Left ventricle myocardium inferior (tissue), 1 donor: ENCODE measurements at regions not wholly inside any gene's neighbourhood (a gene's known extent, or its start where the extent isn't known, plus 50 kb on each side); places are given as distances from the start of the nearest gene placed in this dataset.

Experiments used
- DNase-seq: peaks from one replicate; pipeline ENCODE4 v3.0.0-alpha.2; 2020
- H3K27ac ChIP-seq: fragments of 200-600 bp; replicated peaks from 2 replicates; pipeline ENCODE4 v1.8.0; 2021
- H3K27me3 ChIP-seq: fragments of 200-600 bp; 2 replicates; pipeline ENCODE4 v1.8.0; 2021; ENCODE audit warnings: low read depth
- H3K36me3 ChIP-seq: fragments of 200-600 bp; 2 replicates; pipeline ENCODE4 v1.8.0; 2021
- H3K4me1 ChIP-seq: fragments of 200-600 bp; 2 replicates; pipeline ENCODE4 v1.8.0; 2021
- H3K4me3 ChIP-seq: fragments of 200-600 bp; 2 replicates; pipeline ENCODE4 v1.8.0; 2021; ENCODE audit warnings: mild to moderate bottlenecking, moderate library complexity
- H3K9me3 ChIP-seq: fragments of 200-600 bp; replicated peaks from 2 replicates; pipeline ENCODE4 v1.8.0; 2021
- CTCF ChIP-seq: fragments of 200-600 bp; IDR thresholded peaks from 2 replicates; pipeline ENCODE4 v1.8.0; 2021; ENCODE audit warnings: antibody characterized with exemption, mild to moderate bottlenecking, borderline replicate concordance
- intact Hi-C: fragments of 100-400 bp; cut with micrococcal nuclease; formaldehyde crosslinking; loops from one replicate; pipeline ENCODE4 v1.11.0; 2022
- donor health status: DM: no; HTN: yes; CAD: no; lungs with severe emphysema.

- Histone ChIP-seq H3K27me3 (peaks cover 85% of the 10 kb centered on the region), H3K36me3 (no peaks in the 10 kb centered on the region), H3K27ac (no peak overlapping the region), H3K9me3 (no peaks in the 10 kb centered on the region), H3K4me1 (no peaks in the 10 kb centered on the region), H3K4me3 (no peak overlapping the region)
- no peak for DNase-seq
- intact Hi-C loops = no loop called here
- TF ChIP-seq CTCF = no peak
Observed at GRCh38 chr10:130778166-130778545, 533.4 kb downstream of the TCERG1L start.

GRCh38 chr10:130780763-130781162 is 530.8 kb downstream of the TCERG1L start:
- H3K9me3 ChIP-seq = no peaks in the 10 kb centered on the region
- no peaks in the 10 kb centered on the region for H3K4me1 ChIP-seq
- DNase-seq = no peak
- intact Hi-C loops = no loop called here
- no peak for TF ChIP-seq CTCF
- no peaks in the 10 kb centered on the region for H3K36me3 ChIP-seq
- no peak overlapping the region for H3K4me3 ChIP-seq
- H3K27me3 ChIP-seq = peaks cover 79% of the 10 kb centered on the region
- H3K27ac ChIP-seq = no peak overlapping the region

GRCh38 chr10:130781206-130781605 is 530.3 kb downstream of the TCERG1L start:
- no peak overlapping the region for H3K27ac ChIP-seq
- no peaks in the 10 kb centered on the region for H3K36me3 ChIP-seq
- intact Hi-C loops = no loop called here
- no peak for TF ChIP-seq CTCF
- no peak overlapping the region for H3K4me3 ChIP-seq
- no peaks in the 10 kb centered on the region for H3K9me3 ChIP-seq
- no peaks in the 10 kb centered on the region for H3K4me1 ChIP-seq
- DNase-seq = no peak
- peaks cover 79% of the 10 kb centered on the region for H3K27me3 ChIP-seq

- no peaks in the 10 kb centered on the region for H3K4me1 ChIP-seq
- peaks cover 79% of the 10 kb centered on the region for H3K27me3 ChIP-seq
- TF ChIP-seq CTCF = no peak
- no peaks in the 10 kb centered on the region for H3K9me3 ChIP-seq
- no peak overlapping the region for H3K27ac ChIP-seq
- no peaks in the 10 kb centered on the region for H3K36me3 ChIP-seq
- H3K4me3 ChIP-seq = no peak overlapping the region
- DNase-seq = no peak
- intact Hi-C loops = no loop called here
Observed at GRCh38 chr10:130781623-130782022, 529.9 kb downstream of the TCERG1L start.

GRCh38 chr10:130782467-130782866 is 529.1 kb downstream of the TCERG1L start:
- no peaks in the 10 kb centered on the region for H3K4me1 ChIP-seq
- intact Hi-C loops = no loop called here
- no peak for TF ChIP-seq CTCF
- H3K4me3 ChIP-seq = no peak overlapping the region
- no peak for DNase-seq
- H3K27me3 ChIP-seq = peaks cover 75% of the 10 kb centered on the region
- no peaks in the 10 kb centered on the region for H3K36me3 ChIP-seq
- no peak overlapping the region for H3K27ac ChIP-seq
- H3K9me3 ChIP-seq = no peaks in the 10 kb centered on the region

GRCh38 chr10:130784326-130784725 is 527.2 kb downstream of the TCERG1L start:
- no peak for DNase-seq
- TF ChIP-seq CTCF = no peak
- Histone ChIP-seq H3K27ac (no peak overlapping the region), H3K4me1 (no peaks in the 10 kb centered on the region), H3K4me3 (no peak overlapping the region), H3K9me3 (no peaks in the 10 kb centered on the region), H3K27me3 (peaks cover 68% of the 10 kb centered on the region), H3K36me3 (no peaks in the 10 kb centered on the region)
- intact Hi-C loops = no loop called here
